HepG2 (cell line): ENCODE measurements at regions not wholly inside any gene's neighbourhood (a gene's known extent, or its start where the extent isn't known, plus 50 kb on each side); places are given as distances from the start of the nearest gene placed in this dataset.

Experiments used
- ATAC-seq: fragments of 200-7000 bp; cut with Tn5 transposase; 3 replicates; pipeline ENCODE4 v1.9.1; 2020; ENCODE audit warnings: mild to moderate bottlenecking, moderate library complexity
- BruUV-seq: library from RNA; stranded (reverse); fragments of 400-500 nt; replicated peaks from 2 replicates; lab custom pipeline; 2021; lab: Mats Ljungman, UMichigan
- CTCF ChIA-PET: fragments of 300-600 bp; formaldehyde crosslinking; extraction: SDS; loops from one replicate; lab custom pipeline; 2021; ENCODE audit warnings: low total read pairs, inconsistent platforms, low intra/inter-chr PET ratio; lab: Yijun Ruan, JAX
- POLR2A ChIA-PET: fragments of 350-600 bp; sonication (Branson Sonifier 250); formaldehyde crosslinking; loops from one replicate; lab custom pipeline; 2020; ENCODE audit warnings: antibody characterized with exemption, inconsistent platforms; lab: Yijun Ruan, JAX
- DNase-seq: peaks from one replicate; pipeline ENCODE4 v3.0.0-alpha.2; 2015; ENCODE audit warnings: low spot score
- FAIRE-seq: peaks from 3 replicates; lab custom pipeline; 2011; peaks lifted over from hg19 to GRCh38; lab: Jason Lieb, UNC
- H2AFZ ChIP-seq: one replicate; pipeline ENCODE4 v1.6.1; 2011; ENCODE audit warnings: low read length, inconsistent platforms
- H3K27ac ChIP-seq: fragments of 300-600 bp; 3 replicates; pipeline ENCODE4 v1.8.0; 2011; ENCODE audit warnings: mixed run types, mild to moderate bottlenecking, mixed read lengths, low read length, inconsistent platforms; ENCODE audit not compliant: insufficient read depth; ENCODE audit errors: extremely low read length
- H3K27me3 ChIP-seq, 2 experiments: fragments of 200-600 bp in 1 of 2; 2 replicates in 1 of 2; 3 replicates in 1 of 2; pipeline versions ENCODE4 v1.6.0 to v1.8.0; 2011; ENCODE audit warnings: low read length in 2 of 2, mild to moderate bottlenecking in 2 of 2, moderate library complexity in 2 of 2, inconsistent platforms in 1 of 2; ENCODE audit not compliant: insufficient read depth in 2 of 2, control insufficient read depth in 1 of 2
- H3K36me3 ChIP-seq, 2 experiments: fragments of 200-600 bp in 1 of 2; replicated peaks in 1 of 2; 2 replicates in 1 of 2; 3 replicates in 1 of 2; pipeline versions ENCODE4 v1.5.1 to v1.8.0; 2011; ENCODE audit warnings: low read length in 2 of 2, inconsistent platforms in 1 of 2; ENCODE audit not compliant: insufficient read depth in 2 of 2, control insufficient read depth in 1 of 2
- H3K4me1 ChIP-seq: 2 replicates; pipeline ENCODE4 v1.5.1; 2012; ENCODE audit warnings: low read length, inconsistent platforms; ENCODE audit not compliant: insufficient read depth
- H3K4me2 ChIP-seq: 2 replicates; pipeline ENCODE4 v1.6.0; 2011; ENCODE audit warnings: low read depth, low read length, inconsistent platforms
- H3K4me3 ChIP-seq, 3 experiments: fragments of 200-600 bp in 1 of 3; sonication (generic), shearing (Covaris generic) in 1 of 3; replicated peaks in 1 of 3; 2 replicates each; pipeline ENCODE4 v1.5.1; 2011 to 2016; ENCODE audit warnings: low read length in 3 of 3, inconsistent platforms in 2 of 3, low read depth in 2 of 3, mild to moderate bottlenecking in 2 of 3, control low read depth in 1 of 3, mixed read lengths in 1 of 3; ENCODE audit not compliant: insufficient read depth in 1 of 3
- H3K79me2 ChIP-seq: one replicate; pipeline ENCODE4 v1.6.1; 2011; ENCODE audit warnings: low read length, inconsistent platforms; ENCODE audit not compliant: insufficient read depth
- H3K9ac ChIP-seq: 2 replicates; pipeline ENCODE4 v1.6.0; 2011; ENCODE audit warnings: mild to moderate bottlenecking, low read depth, low read length, inconsistent platforms; ENCODE audit not compliant: insufficient read depth
- H3K9me3 ChIP-seq: 2 replicates; pipeline ENCODE4 v1.5.1; 2012; ENCODE audit warnings: mild to moderate bottlenecking, low read length
- H4K20me1 ChIP-seq: 2 replicates; pipeline ENCODE4 v1.6.0; 2011; ENCODE audit warnings: inconsistent platforms, mild to moderate bottlenecking, low read length, moderate library complexity; ENCODE audit not compliant: insufficient read depth
- MED8 ChIP-seq: sonication (generic); formaldehyde crosslinking; IDR thresholded peaks from 2 replicates; pipeline ENCODE4 v1.8.1; 2023; ENCODE audit warnings: mild to moderate bottlenecking, missing genetic modification reagents; ENCODE audit not compliant: insufficient replicate concordance
- TAF1 ChIP-seq: sonication (generic); formaldehyde crosslinking; IDR thresholded peaks from 2 replicates; pipeline ENCODE4 v1.4.0; 2020; ENCODE audit warnings: missing genetic modification reagents
- ZNF672 ChIP-seq: sonication (generic); formaldehyde crosslinking; IDR thresholded peaks from 2 replicates; pipeline ENCODE4 v1.8.1; 2022; ENCODE audit warnings: missing genetic modification reagents
- ZNF784 ChIP-seq: sonication (generic); formaldehyde crosslinking; IDR thresholded peaks from 2 replicates; pipeline ENCODE4 v1.5.1; 2020; ENCODE audit warnings: missing genetic modification reagents, mild to moderate bottlenecking, borderline replicate concordance
- whole genome bisulfite sequencing: methylation state at CpG from one replicate; pipeline ENCODE4 v1.1.6; 2017; ENCODE audit warnings: low lambda C conversion rate; 5-methylcytosine and 5-hydroxymethylcytosine counted together
- in situ Hi-C: cut with HindIII; loops from 2 replicates; pipeline ENCODE4 v1.10.0; 2017; ENCODE audit warnings: low pct_unique_long_range_greater_than_20kb; ENCODE audit not compliant: extremely low pct_ligation_motif_present
- intact Hi-C: fragments of 100-400 bp; cut with micrococcal nuclease; formaldehyde crosslinking; loops from one replicate; pipeline ENCODE4 v1.10.0; 2022; ENCODE audit not compliant: unreplicated experiment
- TF ChIP-seq, protein P1 (sequence below): sonication (generic); formaldehyde crosslinking; IDR thresholded peaks from 2 replicates; pipeline ENCODE4 v1.8.0; 2022; ENCODE audit warnings: low read depth, missing genetic modification reagents
- TF ChIP-seq, protein P2 (sequence below): conservative IDR thresholded peaks from 2 replicates; pipeline ENCODE4 v1.6.1; 2018; ENCODE audit warnings: missing genetic modification reagents
- TF ChIP-seq, protein P3 (sequence below): sonication (generic); formaldehyde crosslinking; IDR thresholded peaks from 2 replicates; pipeline ENCODE4; 2020; ENCODE audit warnings: missing genetic modification reagents, mild to moderate bottlenecking, borderline replicate concordance

DNA sequence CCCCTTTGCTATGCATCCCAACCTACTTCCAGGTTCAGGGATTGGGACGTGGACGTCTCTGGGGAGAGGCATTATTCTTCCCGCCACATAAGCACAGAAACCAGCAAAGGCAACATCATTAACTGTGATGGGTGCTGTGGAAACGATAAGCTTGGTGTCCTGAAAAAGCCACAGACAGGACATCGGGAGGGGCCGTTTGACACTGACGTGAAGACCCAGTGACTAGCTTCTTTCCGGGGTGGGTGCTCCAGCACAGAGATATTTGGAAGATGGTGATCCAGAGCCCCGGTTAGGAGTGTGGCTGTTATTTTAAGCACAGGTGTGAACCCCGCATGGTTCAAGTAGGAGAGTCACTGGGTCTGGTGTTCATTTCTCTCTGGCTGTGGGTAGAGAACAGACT is 163.8 kb upstream of the HDAC4 start:
- no peak for ATAC-seq
- Histone ChIP-seq H3K9ac (no peak overlapping the region), H3K36me3 (no peaks in the 10 kb centered on the region), H3K79me2 (no peaks in the 10 kb centered on the region), H3K27ac (no peak overlapping the region), H2AFZ (no peak overlapping the region), H4K20me1 (no peaks in the 10 kb centered on the region), H3K4me3 (no peak overlapping the region), H3K27me3 (peaks cover 7 to 81% of the 10 kb centered on the region in 2 experiments; a peak in 4 of 5 replicates), H3K9me3 (no peaks in the 10 kb centered on the region), H3K4me2 (no peak overlapping the region), H3K4me1 (0 out of 2 replicates have a peak, but pooled peaks cover 2% of the 10 kb centered on the region)
- in situ Hi-C loops (no loop called here), intact Hi-C loops (no loop called here)
- BruUV-seq, result no TSS peak
- ChIA-PET CTCF (no interaction called here), POLR2A (interaction anchor here (0.9 kb wide), 1 partner anchor 10 kb away, joined by 3 read pairs; no protein-coding TSS in a partner anchor)
- TF ChIP-seq, protein P1, sequence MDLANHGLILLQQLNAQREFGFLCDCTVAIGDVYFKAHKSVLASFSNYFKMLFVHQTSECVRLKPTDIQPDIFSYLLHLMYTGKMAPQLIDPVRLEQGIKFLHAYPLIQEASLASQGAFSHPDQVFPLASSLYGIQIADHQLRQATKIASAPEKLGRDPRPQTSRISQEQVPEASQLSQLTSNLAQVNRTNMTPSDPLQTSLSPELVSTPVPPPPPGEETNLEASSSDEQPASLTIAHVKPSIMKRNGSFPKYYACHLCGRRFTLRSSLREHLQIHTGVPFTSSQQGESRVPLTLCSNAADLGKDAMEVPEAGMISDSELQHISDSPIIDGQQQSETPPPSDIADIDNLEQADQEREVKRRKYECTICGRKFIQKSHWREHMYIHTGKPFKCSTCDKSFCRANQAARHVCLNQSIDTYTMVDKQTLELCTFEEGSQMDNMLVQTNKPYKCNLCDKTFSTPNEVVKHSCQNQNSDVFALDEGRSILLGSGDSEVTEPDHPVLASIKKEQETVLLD, result no peak
- TF ChIP-seq, protein P2, sequence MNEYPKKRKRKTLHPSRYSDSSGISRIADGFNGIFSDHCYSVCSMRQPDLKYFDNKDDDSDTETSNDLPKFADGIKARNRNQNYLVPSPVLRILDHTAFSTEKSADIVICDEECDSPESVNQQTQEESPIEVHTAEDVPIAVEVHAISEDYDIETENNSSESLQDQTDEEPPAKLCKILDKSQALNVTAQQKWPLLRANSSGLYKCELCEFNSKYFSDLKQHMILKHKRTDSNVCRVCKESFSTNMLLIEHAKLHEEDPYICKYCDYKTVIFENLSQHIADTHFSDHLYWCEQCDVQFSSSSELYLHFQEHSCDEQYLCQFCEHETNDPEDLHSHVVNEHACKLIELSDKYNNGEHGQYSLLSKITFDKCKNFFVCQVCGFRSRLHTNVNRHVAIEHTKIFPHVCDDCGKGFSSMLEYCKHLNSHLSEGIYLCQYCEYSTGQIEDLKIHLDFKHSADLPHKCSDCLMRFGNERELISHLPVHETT (CRISPR knock-in tag), result no peak
- TF ChIP-seq, protein P3, sequence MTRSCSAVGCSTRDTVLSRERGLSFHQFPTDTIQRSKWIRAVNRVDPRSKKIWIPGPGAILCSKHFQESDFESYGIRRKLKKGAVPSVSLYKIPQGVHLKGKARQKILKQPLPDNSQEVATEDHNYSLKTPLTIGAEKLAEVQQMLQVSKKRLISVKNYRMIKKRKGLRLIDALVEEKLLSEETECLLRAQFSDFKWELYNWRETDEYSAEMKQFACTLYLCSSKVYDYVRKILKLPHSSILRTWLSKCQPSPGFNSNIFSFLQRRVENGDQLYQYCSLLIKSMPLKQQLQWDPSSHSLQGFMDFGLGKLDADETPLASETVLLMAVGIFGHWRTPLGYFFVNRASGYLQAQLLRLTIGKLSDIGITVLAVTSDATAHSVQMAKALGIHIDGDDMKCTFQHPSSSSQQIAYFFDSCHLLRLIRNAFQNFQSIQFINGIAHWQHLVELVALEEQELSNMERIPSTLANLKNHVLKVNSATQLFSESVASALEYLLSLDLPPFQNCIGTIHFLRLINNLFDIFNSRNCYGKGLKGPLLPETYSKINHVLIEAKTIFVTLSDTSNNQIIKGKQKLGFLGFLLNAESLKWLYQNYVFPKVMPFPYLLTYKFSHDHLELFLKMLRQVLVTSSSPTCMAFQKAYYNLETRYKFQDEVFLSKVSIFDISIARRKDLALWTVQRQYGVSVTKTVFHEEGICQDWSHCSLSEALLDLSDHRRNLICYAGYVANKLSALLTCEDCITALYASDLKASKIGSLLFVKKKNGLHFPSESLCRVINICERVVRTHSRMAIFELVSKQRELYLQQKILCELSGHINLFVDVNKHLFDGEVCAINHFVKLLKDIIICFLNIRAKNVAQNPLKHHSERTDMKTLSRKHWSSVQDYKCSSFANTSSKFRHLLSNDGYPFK (CRISPR knock-in tag), result no peak
- no peak for TF ChIP-seq MED8 (CRISPR knock-in tag)
- TF ChIP-seq ZNF672 (CRISPR knock-in tag), result no peak
- no peak for TF ChIP-seq TAF1 (CRISPR knock-in tag)
- no peak for TF ChIP-seq ZNF784 (CRISPR knock-in tag)
- FAIRE-seq, result no peak
- no peak for DNase-seq
- 54% methylated on average over 10 of the region's 10 CpGs for WGBS
